ENCODE measurements at regions not wholly inside any gene's neighbourhood (a gene's known extent, or its start where the extent isn't known, plus 50 kb on each side); places are given as distances from the start of the nearest gene placed in this dataset.

- no TSS peak for BruUV-seq (replicated peaks)
- 2% methylated on average over 2 of the region's 2 CpGs for WGBS (ENCODE audit: insufficient coverage, insufficient replicate concordance, low lambda C conversion rate, missing lambda C conversion rate)
- in situ Hi-C loops (cut with MboI): no loop called here
- H3K36me3 ChIP-seq (ENCODE audit: control insufficient read depth in 2 of 2, insufficient read depth in 2 of 2, low read length in 1 of 2): no peaks in the 10 kb centered on the region
- H3K79me2 ChIP-seq (ENCODE audit: control insufficient read depth, insufficient read depth, low read length): no peaks in the 10 kb centered on the region
- H4K20me1 ChIP-seq (ENCODE audit: control insufficient read depth, insufficient read depth): no peaks in the 10 kb centered on the region
- ChIA-PET SMC1A (ENCODE audit: uncharacterized antibody, unreplicated experiment) (no interaction called here), POLR2A (no interaction called here), CTCF (interaction anchor here (0.8 to 1.3 kb wide), 3 partner anchors 33 to 117 kb away, joined by 3 to 4 read pairs (median 4); no protein-coding TSS in a partner anchor), RAD21 (ENCODE audit: unreplicated experiment) (no interaction called here)
- TF ChIP-seq ZBTB40 (IDR thresholded peaks at IDR 0.05; ENCODE audit: borderline replicate concordance) (no peak), TCF7 (IDR thresholded peaks at IDR 0.05; ENCODE audit: borderline replicate concordance) (no peak), SMAD5 (IDR thresholded peaks at IDR 0.05; ENCODE audit: low read depth) (no peak), EP300 (IDR thresholded peaks at IDR 0.05; ENCODE audit: borderline replicate concordance in 1 of 2, control insufficient read depth in 1 of 2, low read depth in 2 of 2, low read length in 2 of 2) (no peak), RELB (IDR thresholded peaks at IDR 0.05; ENCODE audit: low read depth) (no peak)
- H3K4me2 ChIP-seq (ENCODE audit: control insufficient read depth, insufficient read depth): no peak overlapping the region
- no peak for DNase-seq (ENCODE audit: low read depth, low spot score)
- no peaks in the 10 kb centered on the region for H3K27me3 ChIP-seq (replicated peaks in 1 of 2; ENCODE audit: control insufficient read depth in 2 of 2, insufficient read depth in 2 of 2, low read length in 1 of 2)
- no peak overlapping the region for H3K9ac ChIP-seq (ENCODE audit: control insufficient read depth, insufficient read depth, low read length)
- intact Hi-C loops (cut with micrococcal nuclease; ENCODE audit: unreplicated experiment): loop anchor here (10.0 kb wide), 2 partner anchors 221 to 1411 kb away; no protein-coding TSS in a partner anchor
- ATAC-seq: no peak
- H2AFZ ChIP-seq (ENCODE audit: control insufficient read depth, low read depth, low read length): no peak overlapping the region
- no peak overlapping the region for H3K4me3 ChIP-seq
- no peak overlapping the region for H3K27ac ChIP-seq (ENCODE audit: control insufficient read depth, insufficient read depth)
- FAIRE-seq: no peak
- no peaks in the 10 kb centered on the region for H3K4me1 ChIP-seq (ENCODE audit: control insufficient read depth, insufficient read depth, low read length)
- no peaks in the 10 kb centered on the region for H3K9me3 ChIP-seq (replicated peaks; ENCODE audit: control insufficient read depth, insufficient read depth, low read length)
Measured at GRCh38 chr6:97703661-97704060, 420.6 kb upstream of the MMS22L start.

All from GM12878 (cell line).